ENCODE measurements at regions not wholly inside any gene's neighbourhood (a gene's known extent, or its start where the extent isn't known, plus 50 kb on each side); places are given as distances from the start of the nearest gene placed in this dataset.
"Not testable (repeated sequence)": the region's sequence is repeated elsewhere in the genome, so short reads cannot be mapped to it uniquely, and the experiment has no call there.

- H3K27ac Mint-ChIP-seq, result no peak overlapping the region
- peaks cover 27% of the 10 kb centered on the region for H3K9me3 Mint-ChIP-seq
- no peak for DNase-seq (ENCODE audit: low spot score)
- H3K36me3 Mint-ChIP-seq (ENCODE audit: low read depth), result no peaks in the 10 kb centered on the region
- no peaks in the 10 kb centered on the region for H3K27me3 Mint-ChIP-seq (ENCODE audit: insufficient read depth)
- intact Hi-C loops (cut with micrococcal nuclease), result no loop called here
- no peaks in the 10 kb centered on the region for H3K4me1 Mint-ChIP-seq (ENCODE audit: low read depth)
- no peak overlapping the region for H3K4me3 Mint-ChIP-seq
These were observed 1386.5 kb upstream of the CDH8 start for GRCh38 chr16:63422715-63423114.

DNA sequence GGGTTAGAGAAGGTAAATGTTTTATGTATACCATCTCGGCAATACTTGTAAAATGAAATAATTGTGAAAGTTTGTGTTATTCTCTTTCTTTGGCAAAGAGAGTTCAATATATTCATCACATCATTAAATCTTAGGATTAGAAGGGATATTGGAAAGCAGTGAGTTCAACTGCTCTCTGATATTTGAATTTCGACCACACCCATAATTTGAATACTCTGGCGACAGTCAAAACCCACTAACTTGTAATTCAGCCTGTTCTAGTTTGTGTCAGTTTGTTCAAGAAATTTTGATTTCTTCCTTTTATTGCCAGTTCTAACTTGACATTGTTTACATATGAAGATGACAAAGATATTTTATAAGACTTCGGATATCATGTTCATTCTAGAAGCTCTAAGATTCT is 1380.5 kb upstream of the CDH8 start:
- Mint-ChIP-seq H3K4me3 (no peak overlapping the region), H3K36me3 (ENCODE audit: low read depth) (no peaks in the 10 kb centered on the region), H3K9me3 (peaks cover 23% of the 10 kb centered on the region), H3K27ac (no peak overlapping the region), H3K27me3 (ENCODE audit: insufficient read depth) (no peaks in the 10 kb centered on the region), H3K4me1 (ENCODE audit: low read depth) (no peaks in the 10 kb centered on the region)
- intact Hi-C loops (cut with micrococcal nuclease), result no loop called here
- DNase-seq (ENCODE audit: low spot score), result no peak

GRCh38 chr16:63415014-63415413 is 1378.8 kb upstream of the CDH8 start:
- Mint-ChIP-seq H3K9me3 (peaks cover 23% of the 10 kb centered on the region), H3K27me3 (ENCODE audit: insufficient read depth) (no peaks in the 10 kb centered on the region), H3K4me3 (no peak overlapping the region), H3K36me3 (ENCODE audit: low read depth) (no peaks in the 10 kb centered on the region), H3K4me1 (ENCODE audit: low read depth) (no peaks in the 10 kb centered on the region), H3K27ac (no peak overlapping the region)
- intact Hi-C loops (cut with micrococcal nuclease), result no loop called here
- no peak for DNase-seq (ENCODE audit: low spot score)

DNA sequence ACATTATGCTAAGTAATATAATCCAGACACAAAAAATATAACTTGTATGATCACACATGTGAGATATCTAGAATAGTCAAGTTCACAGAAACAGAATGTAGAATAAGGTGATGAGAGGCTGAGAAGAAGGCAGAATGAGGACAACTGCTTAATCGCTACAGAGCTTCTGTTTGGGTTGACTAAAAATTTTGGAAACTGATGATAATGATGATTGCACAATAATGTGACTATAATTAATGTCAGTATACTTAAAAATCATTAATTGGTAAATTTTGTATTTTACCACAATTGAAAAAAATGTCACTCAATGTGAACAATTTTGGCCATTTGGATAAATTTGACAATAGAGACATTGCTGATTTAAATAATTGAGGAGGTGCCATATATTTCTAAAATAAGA is 1374.4 kb upstream of the CDH8 start:
- peaks cover 14% of the 10 kb centered on the region for H3K9me3 Mint-ChIP-seq
- H3K27me3 Mint-ChIP-seq (ENCODE audit: insufficient read depth), result no peaks in the 10 kb centered on the region
- no peaks in the 10 kb centered on the region for H3K36me3 Mint-ChIP-seq (ENCODE audit: low read depth)
- H3K27ac Mint-ChIP-seq, result no peak overlapping the region
- intact Hi-C loops (cut with micrococcal nuclease), result loop anchor here (5.0 kb wide), 1 partner anchor 1588 kb away; no protein-coding TSS in a partner anchor
- DNase-seq (ENCODE audit: low spot score), result no peak
- no peaks in the 10 kb centered on the region for H3K4me1 Mint-ChIP-seq (ENCODE audit: low read depth)
- no peak overlapping the region for H3K4me3 Mint-ChIP-seq

DNA sequence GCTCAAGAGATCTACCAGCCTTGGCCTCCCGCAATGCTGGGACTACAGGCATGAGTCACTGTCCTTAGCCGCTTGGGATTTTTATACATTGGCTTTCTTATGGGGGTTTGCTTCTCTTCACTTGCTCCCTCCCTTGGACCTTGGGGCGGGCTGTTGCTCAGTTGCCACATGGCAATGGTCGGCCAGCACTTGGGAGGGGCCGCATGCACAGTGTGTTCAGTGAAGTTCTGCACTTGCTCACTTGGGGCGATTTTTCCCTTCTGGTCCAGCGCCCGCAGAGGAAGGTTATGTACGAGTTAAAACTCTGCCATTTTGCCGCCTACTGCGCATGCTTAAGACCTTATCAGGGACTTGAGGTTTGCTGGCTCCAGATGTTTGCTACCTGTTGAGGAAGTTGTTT is 1367.6 kb upstream of the CDH8 start:
- H3K9me3 Mint-ChIP-seq, result peaks cover 13% of the 10 kb centered on the region
- no peaks in the 10 kb centered on the region for H3K36me3 Mint-ChIP-seq (ENCODE audit: low read depth)
- H3K4me3 Mint-ChIP-seq, result no peak overlapping the region
- H3K27me3 Mint-ChIP-seq (ENCODE audit: insufficient read depth), result no peaks in the 10 kb centered on the region
- H3K4me1 Mint-ChIP-seq (ENCODE audit: low read depth), result no peaks in the 10 kb centered on the region
- intact Hi-C loops (cut with micrococcal nuclease), result loop anchor here (10.0 kb wide), 1 partner anchor 59 kb away; no protein-coding TSS in a partner anchor
- DNase-seq (ENCODE audit: low spot score), result no peak
- no peak overlapping the region for H3K27ac Mint-ChIP-seq

- H3K4me1 Mint-ChIP-seq (ENCODE audit: low read depth); DNase-seq (ENCODE audit: low spot score); H3K4me3 Mint-ChIP-seq; H3K9me3 Mint-ChIP-seq; H3K27ac Mint-ChIP-seq; intact Hi-C loops (cut with micrococcal nuclease); H3K36me3 Mint-ChIP-seq (ENCODE audit: low read depth); H3K27me3 Mint-ChIP-seq (ENCODE audit: insufficient read depth): not testable (repeated sequence)
These were observed 1352.0 kb upstream of the CDH8 start for GRCh38 chr16:63388277-63388676.

DNA sequence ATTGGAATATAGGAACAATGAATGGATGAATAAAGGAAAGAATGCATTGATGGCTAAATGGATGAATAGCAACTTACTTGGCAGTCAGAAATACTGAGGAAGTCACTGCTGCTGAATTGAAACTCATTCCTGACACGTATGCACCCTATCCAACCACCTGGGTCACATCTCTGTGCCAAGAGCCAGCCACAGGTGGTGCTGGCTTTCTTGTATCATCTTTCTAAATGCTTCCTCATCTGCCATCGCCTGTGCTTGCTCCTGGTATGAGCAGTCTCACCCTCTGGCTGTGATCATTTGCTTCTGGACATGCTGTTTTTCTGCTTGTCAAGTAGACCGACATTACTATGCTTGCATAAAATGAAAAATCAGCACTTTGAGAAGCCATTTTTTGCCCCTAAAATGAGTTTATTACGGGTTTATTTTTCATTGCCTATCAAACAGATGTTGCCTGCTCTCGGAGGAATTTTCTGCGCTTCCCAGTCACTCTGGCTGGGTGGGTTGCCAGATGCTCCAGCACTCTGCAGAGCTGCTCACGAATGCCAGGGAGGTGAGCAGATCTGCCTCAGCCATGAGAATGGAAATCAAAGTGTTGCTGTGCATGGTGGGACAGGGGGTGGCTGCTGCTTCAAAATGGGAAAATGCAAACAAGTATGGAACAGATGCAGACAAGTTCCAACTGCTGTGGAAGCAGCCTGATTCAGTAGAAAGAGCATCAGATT is 1349.6 kb upstream of the CDH8 start:
- Mint-ChIP-seq H3K27ac (no peak overlapping the region), H3K36me3 (ENCODE audit: low read depth) (no peaks in the 10 kb centered on the region), H3K9me3 (peaks cover 4% of the 10 kb centered on the region), H3K4me1 (ENCODE audit: low read depth) (no peaks in the 10 kb centered on the region), H3K4me3 (no peak overlapping the region), H3K27me3 (ENCODE audit: insufficient read depth) (no peaks in the 10 kb centered on the region)
- intact Hi-C loops (cut with micrococcal nuclease), result no loop called here
- DNase-seq (ENCODE audit: low spot score), result no peak

GRCh38 chr16:63373744-63374143 is 1337.5 kb upstream of the CDH8 start:
- Mint-ChIP-seq H3K27ac (no peak overlapping the region), H3K9me3 (peaks cover 12% of the 10 kb centered on the region), H3K4me1 (ENCODE audit: low read depth) (no peaks in the 10 kb centered on the region), H3K36me3 (ENCODE audit: low read depth) (no peaks in the 10 kb centered on the region), H3K27me3 (ENCODE audit: insufficient read depth) (no peaks in the 10 kb centered on the region), H3K4me3 (no peak overlapping the region)
- no peak for DNase-seq (ENCODE audit: low spot score)
- intact Hi-C loops (cut with micrococcal nuclease), result no loop called here

DNA sequence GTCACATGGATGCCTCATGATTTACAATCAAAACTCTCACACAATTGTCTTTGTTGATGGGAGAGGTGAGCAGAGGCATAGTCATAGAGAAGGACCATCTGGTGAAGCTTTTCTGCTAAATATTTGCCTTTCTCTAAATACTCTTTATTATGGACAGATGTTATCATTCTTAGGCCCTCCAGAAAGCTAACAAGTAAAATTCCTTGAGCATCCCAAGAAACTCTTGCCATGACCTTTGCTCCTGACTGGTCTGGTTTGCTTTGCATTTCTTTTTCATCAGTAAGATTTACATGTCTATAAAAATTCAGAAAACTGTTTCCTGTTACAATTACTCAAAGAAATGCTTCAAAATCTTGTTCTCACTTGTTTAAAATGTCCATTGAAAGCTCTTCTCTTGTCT is 1336.6 kb upstream of the CDH8 start:
- intact Hi-C loops (cut with micrococcal nuclease), result no loop called here
- peaks cover 12% of the 10 kb centered on the region for H3K9me3 Mint-ChIP-seq
- no peaks in the 10 kb centered on the region for H3K27me3 Mint-ChIP-seq (ENCODE audit: insufficient read depth)
- DNase-seq (ENCODE audit: low spot score), result no peak
- H3K4me1 Mint-ChIP-seq (ENCODE audit: low read depth), result no peaks in the 10 kb centered on the region
- no peak overlapping the region for H3K27ac Mint-ChIP-seq
- H3K36me3 Mint-ChIP-seq (ENCODE audit: low read depth), result no peaks in the 10 kb centered on the region
- no peak overlapping the region for H3K4me3 Mint-ChIP-seq

DNA sequence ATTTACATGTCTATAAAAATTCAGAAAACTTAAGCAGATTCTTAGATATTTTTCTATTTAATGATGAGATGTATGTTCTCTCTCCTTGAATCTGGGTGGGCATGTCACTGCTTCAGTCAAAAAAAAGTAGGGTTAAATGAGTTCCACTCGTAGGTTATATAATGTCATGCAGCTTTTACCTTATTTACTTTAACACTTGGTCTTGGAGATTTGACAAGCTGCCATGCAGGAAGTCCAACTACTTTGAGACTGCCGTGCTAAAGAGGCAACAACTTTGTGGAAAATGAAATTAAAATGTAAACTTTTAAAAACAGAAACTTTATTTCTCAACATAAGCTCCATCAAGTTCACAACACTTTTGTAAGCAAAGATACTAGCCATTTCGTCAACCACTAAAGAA is 1336.0 kb upstream of the CDH8 start:
- no peaks in the 10 kb centered on the region for H3K4me1 Mint-ChIP-seq (ENCODE audit: low read depth)
- no peak overlapping the region for H3K27ac Mint-ChIP-seq
- intact Hi-C loops (cut with micrococcal nuclease), result no loop called here
- H3K4me3 Mint-ChIP-seq, result no peak overlapping the region
- peaks cover 12% of the 10 kb centered on the region for H3K9me3 Mint-ChIP-seq
- H3K36me3 Mint-ChIP-seq (ENCODE audit: low read depth), result no peaks in the 10 kb centered on the region
- DNase-seq (ENCODE audit: low spot score), result no peak
- H3K27me3 Mint-ChIP-seq (ENCODE audit: insufficient read depth), result no peaks in the 10 kb centered on the region

DNA sequence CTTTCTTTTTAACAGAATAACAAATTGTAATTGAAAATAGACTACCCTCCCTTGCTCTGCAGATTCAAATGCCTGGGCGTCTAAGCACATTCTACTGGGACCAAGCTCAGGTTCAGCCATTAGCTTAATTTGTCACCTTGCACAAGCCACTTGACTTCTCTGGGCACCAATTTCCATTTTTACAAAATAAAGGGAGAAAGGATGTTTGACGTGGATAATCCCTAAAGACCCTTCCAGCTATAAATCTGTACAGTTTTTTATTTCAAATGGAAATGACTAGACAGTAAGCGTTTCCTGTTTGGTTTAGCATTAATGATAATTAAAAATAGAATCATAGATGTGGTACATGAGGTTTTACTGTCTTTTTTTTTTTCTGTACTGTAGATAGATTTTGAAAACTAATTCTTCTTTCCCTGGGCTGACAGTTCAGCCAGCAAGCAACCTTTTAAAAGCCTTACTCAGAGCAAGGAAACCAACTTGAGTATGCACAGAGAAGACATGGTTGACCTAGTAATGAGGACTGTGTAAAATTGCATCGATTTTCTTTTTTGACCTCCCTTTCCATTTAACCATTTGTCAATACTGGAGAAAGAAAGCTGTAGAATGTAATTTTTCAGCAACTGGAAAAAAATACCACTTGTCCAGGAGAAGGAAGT is 1329.5 kb upstream of the CDH8 start:
- DNase-seq (ENCODE audit: low spot score), result no peak
- H3K9me3 Mint-ChIP-seq, result peaks cover 6% of the 10 kb centered on the region
- no peak overlapping the region for H3K4me3 Mint-ChIP-seq
- H3K27me3 Mint-ChIP-seq (ENCODE audit: insufficient read depth), result no peaks in the 10 kb centered on the region
- intact Hi-C loops (cut with micrococcal nuclease), result no loop called here
- no peaks in the 10 kb centered on the region for H3K36me3 Mint-ChIP-seq (ENCODE audit: low read depth)
- H3K27ac Mint-ChIP-seq, result no peak overlapping the region
- no peaks in the 10 kb centered on the region for H3K4me1 Mint-ChIP-seq (ENCODE audit: low read depth)

DNA sequence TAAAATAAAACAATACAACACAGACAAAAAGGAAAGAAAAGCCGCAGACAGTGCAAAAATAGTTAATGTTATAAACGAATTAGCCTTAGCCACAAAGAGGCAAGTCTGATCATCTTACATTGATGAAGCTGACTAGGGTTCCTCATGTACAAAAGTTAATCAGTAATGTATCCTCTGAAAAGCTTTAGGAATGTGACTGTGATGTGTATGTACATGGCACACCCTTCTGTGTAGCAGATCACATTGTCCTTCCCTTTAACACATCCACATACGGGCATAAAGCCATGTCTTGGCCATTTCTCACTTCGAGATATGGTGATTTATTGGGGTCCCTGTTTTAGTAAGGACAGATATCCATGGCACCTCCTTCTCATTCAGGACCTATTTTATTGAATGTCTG is 1327.5 kb upstream of the CDH8 start:
- Mint-ChIP-seq H3K9me3 (peaks cover under 1% of the 10 kb centered on the region), H3K4me3 (no peak overlapping the region), H3K36me3 (ENCODE audit: low read depth) (no peaks in the 10 kb centered on the region), H3K27me3 (ENCODE audit: insufficient read depth) (no peaks in the 10 kb centered on the region), H3K27ac (no peak overlapping the region), H3K4me1 (ENCODE audit: low read depth) (no peaks in the 10 kb centered on the region)
- no peak for DNase-seq (ENCODE audit: low spot score)
- intact Hi-C loops (cut with micrococcal nuclease), result no loop called here

- intact Hi-C loops (cut with micrococcal nuclease), result no loop called here
- no peaks in the 10 kb centered on the region for H3K4me1 Mint-ChIP-seq (ENCODE audit: low read depth)
- no peaks in the 10 kb centered on the region for H3K27me3 Mint-ChIP-seq (ENCODE audit: insufficient read depth)
- H3K9me3 Mint-ChIP-seq, result no peaks in the 10 kb centered on the region
- H3K27ac Mint-ChIP-seq, result no peak overlapping the region
- no peak overlapping the region for H3K4me3 Mint-ChIP-seq
- H3K36me3 Mint-ChIP-seq (ENCODE audit: low read depth), result no peaks in the 10 kb centered on the region
- DNase-seq (ENCODE audit: low spot score), result no peak
These were observed 1324.9 kb upstream of the CDH8 start for GRCh38 chr16:63361032-63361624.
